MCF 10A (cell line): ENCODE measurements at regions not wholly inside any gene's neighbourhood (a gene's known extent, or its start where the extent isn't known, plus 50 kb on each side); places are given as distances from the start of the nearest gene placed in this dataset.

Experiments used
- BruUV-seq: library from RNA; stranded (reverse); fragments of 400-500 nt; replicated peaks from 2 replicates; lab custom pipeline; 2021; lab: Mats Ljungman, UMichigan
- CTCF ChIA-PET: fragments of 300-600 bp; sonication (Branson Sonifier 250); formaldehyde crosslinking; extraction: SDS; loops from one replicate; lab custom pipeline; 2021; ENCODE audit warnings: antibody characterized with exemption, inconsistent platforms; lab: Yijun Ruan, JAX
- POLR2A ChIA-PET: fragments of 300-600, 350-650 bp; sonication (Branson Sonifier 250); formaldehyde crosslinking; extraction: SDS; loops from one replicate; lab custom pipeline; 2020; ENCODE audit warnings: antibody characterized with exemption, inconsistent platforms; lab: Yijun Ruan, JAX
- DNase-seq: peaks from one replicate; pipeline ENCODE4 v3.0.0-alpha.2; 2018; ENCODE audit not compliant: unreplicated experiment
- H3K27ac Mint-ChIP-seq: one replicate; pipeline ENCODE4 v1.8.0; 2022; ENCODE audit warnings: mild to moderate bottlenecking, low read depth, mixed read lengths; ENCODE audit not compliant: unreplicated experiment
- H3K27me3 Mint-ChIP-seq: one replicate; pipeline ENCODE4 v1.8.0; 2022; ENCODE audit warnings: mixed read lengths; ENCODE audit not compliant: insufficient read depth, unreplicated experiment
- H3K36me3 Mint-ChIP-seq: one replicate; pipeline ENCODE4 v1.8.0; 2022; ENCODE audit warnings: mild to moderate bottlenecking, moderate library complexity, mixed read lengths; ENCODE audit not compliant: insufficient read depth, unreplicated experiment
- H3K4me1 Mint-ChIP-seq: one replicate; pipeline ENCODE4 v1.8.0; 2022; ENCODE audit warnings: mixed read lengths; ENCODE audit not compliant: insufficient read depth, unreplicated experiment
- H3K4me3 Mint-ChIP-seq: one replicate; pipeline ENCODE4 v1.8.0; 2022; ENCODE audit warnings: mild to moderate bottlenecking, moderate library complexity, mixed read lengths; ENCODE audit not compliant: unreplicated experiment
- H3K9me3 Mint-ChIP-seq: one replicate; pipeline ENCODE4 v1.8.0; 2022; ENCODE audit warnings: mixed read lengths; ENCODE audit not compliant: unreplicated experiment
- CTCF ChIP-seq: fragments of 200-600 bp; IDR thresholded peaks from one replicate; pipeline ENCODE4 v1.8.0; 2022; ENCODE audit warnings: antibody characterized with exemption, mild to moderate bottlenecking; ENCODE audit not compliant: unreplicated experiment
- intact Hi-C: fragments of 100-400 bp; cut with micrococcal nuclease; formaldehyde crosslinking; loops from 2 replicates; pipeline ENCODE4 v1.14.1; 2022

- peaks cover 8% of the 10 kb centered on the region for H3K9me3 Mint-ChIP-seq
- H3K27me3 Mint-ChIP-seq: no peaks in the 10 kb centered on the region
- H3K4me3 Mint-ChIP-seq: no peak overlapping the region
- no peak for DNase-seq
- H3K36me3 Mint-ChIP-seq: no peaks in the 10 kb centered on the region
- ChIA-PET CTCF (interaction anchor here (0.6 kb wide), 1 partner anchor 1444 kb away, joined by 3 read pairs; no protein-coding TSS in a partner anchor), POLR2A (no interaction called here)
- no TSS peak for BruUV-seq
- TF ChIP-seq CTCF: no peak
- H3K27ac Mint-ChIP-seq: no peak overlapping the region
- no peaks in the 10 kb centered on the region for H3K4me1 Mint-ChIP-seq
- intact Hi-C loops: no loop called here
Measured at GRCh38 chr4:161167539-161167938, 996.3 kb downstream of the FSTL5 start.

GRCh38 chr4:161160718-161161117 is 1003.1 kb downstream of the FSTL5 start:
- no peak for TF ChIP-seq CTCF
- H3K27me3 Mint-ChIP-seq: no peaks in the 10 kb centered on the region
- H3K4me3 Mint-ChIP-seq: no peak overlapping the region
- intact Hi-C loops: no loop called here
- H3K9me3 Mint-ChIP-seq: peaks cover 8% of the 10 kb centered on the region
- H3K36me3 Mint-ChIP-seq: no peaks in the 10 kb centered on the region
- H3K27ac Mint-ChIP-seq: no peak overlapping the region
- POLR2A ChIA-PET: no interaction called here
- CTCF ChIA-PET: no interaction called here
- no peaks in the 10 kb centered on the region for H3K4me1 Mint-ChIP-seq
- no TSS peak for BruUV-seq
- no peak for DNase-seq

GRCh38 chr4:161148051-161148450 is 1015.7 kb downstream of the FSTL5 start:
- Mint-ChIP-seq H3K4me1 (no peaks in the 10 kb centered on the region), H3K9me3 (no peaks in the 10 kb centered on the region), H3K36me3 (no peaks in the 10 kb centered on the region), H3K27ac (no peak overlapping the region), H3K4me3 (no peak overlapping the region), H3K27me3 (no peaks in the 10 kb centered on the region)
- ChIA-PET CTCF (no interaction called here), POLR2A (no interaction called here)
- DNase-seq: peak; percentile 5
- BruUV-seq: no TSS peak
- intact Hi-C loops: no loop called here
- no peak for TF ChIP-seq CTCF

GRCh38 chr4:161143375-161143774 is 1020.4 kb downstream of the FSTL5 start:
- DNase-seq: no peak
- ChIA-PET POLR2A (no interaction called here), CTCF (no interaction called here)
- intact Hi-C loops: no loop called here
- H3K27me3 Mint-ChIP-seq: no peaks in the 10 kb centered on the region
- H3K4me3 Mint-ChIP-seq: no peak overlapping the region
- no peaks in the 10 kb centered on the region for H3K4me1 Mint-ChIP-seq
- H3K36me3 Mint-ChIP-seq: no peaks in the 10 kb centered on the region
- peaks cover 3% of the 10 kb centered on the region for H3K9me3 Mint-ChIP-seq
- TF ChIP-seq CTCF: no peak
- no peak overlapping the region for H3K27ac Mint-ChIP-seq
- BruUV-seq: no TSS peak
